Chondrocyte (in vitro differentiated cells): ENCODE measurements at regions not wholly inside any gene's neighbourhood (a gene's known extent, or its start where the extent isn't known, plus 50 kb on each side); places are given as distances from the start of the nearest gene placed in this dataset.
A peak's percentile ranks its signal among the peaks of the same experiment; 100 is the strongest.

Experiments used
- DNase-seq: peaks from one replicate; pipeline ENCODE4 v3.0.0; 2021; ENCODE audit warnings: mixed read lengths, low spot score
- H3K27ac Mint-ChIP-seq: one replicate; pipeline ENCODE4 v1.8.0; 2021; ENCODE audit warnings: mild to moderate bottlenecking, moderate library complexity, mixed read lengths; ENCODE audit not compliant: unreplicated experiment
- H3K27me3 Mint-ChIP-seq: 2 replicates; pipeline ENCODE4 v1.8.0; 2021; ENCODE audit warnings: low read depth, mixed read lengths
- H3K36me3 Mint-ChIP-seq: 2 replicates; pipeline ENCODE4 v1.8.0; 2021; ENCODE audit warnings: low read depth, mixed read lengths
- H3K4me1 Mint-ChIP-seq: 2 replicates; pipeline ENCODE4 v1.8.0; 2021; ENCODE audit warnings: low read depth, mild to moderate bottlenecking, mixed read lengths
- H3K4me3 Mint-ChIP-seq: one replicate; pipeline ENCODE4 v1.8.0; 2021; ENCODE audit warnings: mild to moderate bottlenecking, moderate library complexity, mixed read lengths; ENCODE audit not compliant: unreplicated experiment
- H3K9me3 Mint-ChIP-seq: 2 replicates; pipeline ENCODE4 v1.8.0; 2021; ENCODE audit warnings: low read depth, mixed read lengths
- TF ChIP-seq, protein P1 (sequence below): fragments of 200-600 bp; sonication (generic); IDR thresholded peaks from 2 replicates; pipeline ENCODE4 v1.5.0; 2021; ENCODE audit warnings: antibody characterized with exemption, mild to moderate bottlenecking, moderate library complexity

DNA sequence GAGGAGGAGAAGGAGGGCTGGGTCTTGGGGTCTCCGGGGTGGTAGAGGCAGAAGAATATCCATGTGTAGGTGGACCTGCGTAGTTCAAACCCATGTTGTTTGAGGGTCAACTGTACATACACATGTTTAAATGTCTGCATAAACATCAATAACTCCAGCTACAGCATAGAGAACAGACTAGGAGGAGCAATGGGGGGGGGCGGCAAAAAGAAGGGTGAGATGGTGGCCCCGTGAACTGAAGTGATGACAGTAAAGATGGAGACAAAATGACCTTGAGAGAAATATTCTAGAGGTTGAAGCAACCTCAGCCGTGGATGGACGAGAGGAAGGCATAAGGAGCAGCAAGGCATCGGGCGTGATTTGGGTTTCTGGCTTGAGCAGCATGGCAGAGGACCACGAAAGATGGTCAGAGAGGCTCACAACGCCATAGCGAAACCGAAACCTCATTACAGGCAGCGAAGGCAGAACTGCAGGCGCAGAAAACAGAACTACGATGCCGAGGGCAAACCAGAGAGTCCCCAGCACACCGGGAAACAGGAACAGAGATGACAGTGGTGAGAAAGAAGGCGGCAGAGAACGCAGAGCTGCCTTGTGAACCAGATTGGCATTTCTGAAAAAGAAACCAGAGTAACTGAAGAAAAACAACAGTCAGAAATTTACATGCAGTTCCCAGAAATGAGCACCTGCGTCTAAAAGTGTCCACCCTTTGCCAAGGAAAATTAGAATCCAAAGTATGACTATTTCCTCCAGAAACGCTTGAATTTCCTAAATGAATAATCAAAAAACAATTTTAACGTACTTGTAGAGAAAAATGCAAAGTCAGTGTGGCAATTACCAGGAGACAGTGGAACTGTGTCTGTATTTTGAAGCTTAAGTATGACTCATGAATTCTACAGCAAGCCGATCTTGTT lies 50.3 kb upstream of the ENPP6 start:
- no peak for DNase-seq
- H3K27ac Mint-ChIP-seq: peak overlapping the region; percentile 85
- H3K36me3 Mint-ChIP-seq: no peaks in the 10 kb centered on the region
- TF ChIP-seq, protein P1, sequence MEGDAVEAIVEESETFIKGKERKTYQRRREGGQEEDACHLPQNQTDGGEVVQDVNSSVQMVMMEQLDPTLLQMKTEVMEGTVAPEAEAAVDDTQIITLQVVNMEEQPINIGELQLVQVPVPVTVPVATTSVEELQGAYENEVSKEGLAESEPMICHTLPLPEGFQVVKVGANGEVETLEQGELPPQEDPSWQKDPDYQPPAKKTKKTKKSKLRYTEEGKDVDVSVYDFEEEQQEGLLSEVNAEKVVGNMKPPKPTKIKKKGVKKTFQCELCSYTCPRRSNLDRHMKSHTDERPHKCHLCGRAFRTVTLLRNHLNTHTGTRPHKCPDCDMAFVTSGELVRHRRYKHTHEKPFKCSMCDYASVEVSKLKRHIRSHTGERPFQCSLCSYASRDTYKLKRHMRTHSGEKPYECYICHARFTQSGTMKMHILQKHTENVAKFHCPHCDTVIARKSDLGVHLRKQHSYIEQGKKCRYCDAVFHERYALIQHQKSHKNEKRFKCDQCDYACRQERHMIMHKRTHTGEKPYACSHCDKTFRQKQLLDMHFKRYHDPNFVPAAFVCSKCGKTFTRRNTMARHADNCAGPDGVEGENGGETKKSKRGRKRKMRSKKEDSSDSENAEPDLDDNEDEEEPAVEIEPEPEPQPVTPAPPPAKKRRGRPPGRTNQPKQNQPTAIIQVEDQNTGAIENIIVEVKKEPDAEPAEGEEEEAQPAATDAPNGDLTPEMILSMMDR: no peak
- H3K4me1 Mint-ChIP-seq: peaks cover 31% of the 10 kb centered on the region
- H3K4me3 Mint-ChIP-seq: peak overlapping the region; percentile 57
- H3K9me3 Mint-ChIP-seq: no peaks in the 10 kb centered on the region
- no peaks in the 10 kb centered on the region for H3K27me3 Mint-ChIP-seq
